Mesodermal cell (in vitro differentiated cells): ENCODE measurements at regions not wholly inside any gene's neighbourhood (a gene's known extent, or its start where the extent isn't known, plus 50 kb on each side); places are given as distances from the start of the nearest gene placed in this dataset.

Experiments
- H3K27ac ChIP-seq: 2 replicates; pipeline ENCODE4 v1.7.0; 2013; ENCODE audit warnings: mild to moderate bottlenecking, low read depth, low read length, moderate library complexity; ENCODE audit not compliant: severe bottlenecking
- H3K36me3 ChIP-seq: 2 replicates; pipeline ENCODE4 v1.7.1; 2013; ENCODE audit warnings: mild to moderate bottlenecking, low read length, moderate library complexity; ENCODE audit not compliant: control insufficient read depth, insufficient read depth
- H3K4me1 ChIP-seq: one replicate; pipeline ENCODE4 v1.7.1; 2013; ENCODE audit warnings: mild to moderate bottlenecking, low read length; ENCODE audit not compliant: insufficient read depth, control insufficient read depth, poor library complexity, severe bottlenecking
- H3K4me3 ChIP-seq: 2 replicates; pipeline ENCODE4 v1.7.0; 2013; ENCODE audit warnings: low read length, control low read depth, mild to moderate bottlenecking; ENCODE audit not compliant: insufficient read depth, poor library complexity, severe bottlenecking; ENCODE audit errors: extremely low read depth
- H3K9me3 ChIP-seq: 2 replicates; pipeline ENCODE4 v1.7.1; 2013; ENCODE audit warnings: mild to moderate bottlenecking, low read length, moderate library complexity; ENCODE audit not compliant: control insufficient read depth
- WGBS, 2 experiments: methylation state at CpG; one replicate each; pipeline ENCODE4 v1.1.5; 2013; ENCODE audit warnings: missing lambda C conversion rate in 2 of 2; ENCODE audit not compliant: insufficient coverage in 2 of 2; 5-methylcytosine and 5-hydroxymethylcytosine counted together

GRCh38 chr5:60377826-60378225 lies 322.1 kb downstream of the DEPDC1B start:
- Histone ChIP-seq H3K4me3 (no peak overlapping the region), H3K4me1 (no peaks in the 10 kb centered on the region), H3K27ac (no peak overlapping the region), H3K9me3 (no peaks in the 10 kb centered on the region), H3K36me3 (no peaks in the 10 kb centered on the region)
- no CpG with 5 or more reads among the region's 1 CpG for WGBS, 2 experiments

DNA sequence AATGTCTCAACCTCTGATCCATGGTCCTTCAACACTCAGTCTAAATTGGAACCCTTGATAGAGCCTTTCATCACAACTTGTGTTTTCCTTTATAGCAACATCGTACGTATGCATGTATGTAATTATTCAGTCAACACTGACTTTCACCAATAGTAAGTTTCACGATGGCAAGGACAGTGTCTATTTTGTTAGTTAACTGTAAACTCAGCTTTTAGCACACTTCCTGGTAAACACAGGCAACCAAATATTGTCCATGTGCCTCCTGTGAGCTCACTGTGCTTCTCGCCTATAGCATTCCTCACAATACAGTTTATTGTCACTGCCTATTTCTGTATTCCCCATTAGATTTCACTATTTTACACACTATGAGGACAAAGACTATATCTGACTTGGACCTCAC lies 323.1 kb downstream of the DEPDC1B start:
- 89 to 100% methylated on average over 3 to 4 of the region's 4 CpGs for WGBS, 2 experiments
- Histone ChIP-seq H3K36me3 (no peaks in the 10 kb centered on the region), H3K9me3 (no peaks in the 10 kb centered on the region), H3K27ac (no peak overlapping the region), H3K4me1 (no peaks in the 10 kb centered on the region), H3K4me3 (no peak overlapping the region)

DNA sequence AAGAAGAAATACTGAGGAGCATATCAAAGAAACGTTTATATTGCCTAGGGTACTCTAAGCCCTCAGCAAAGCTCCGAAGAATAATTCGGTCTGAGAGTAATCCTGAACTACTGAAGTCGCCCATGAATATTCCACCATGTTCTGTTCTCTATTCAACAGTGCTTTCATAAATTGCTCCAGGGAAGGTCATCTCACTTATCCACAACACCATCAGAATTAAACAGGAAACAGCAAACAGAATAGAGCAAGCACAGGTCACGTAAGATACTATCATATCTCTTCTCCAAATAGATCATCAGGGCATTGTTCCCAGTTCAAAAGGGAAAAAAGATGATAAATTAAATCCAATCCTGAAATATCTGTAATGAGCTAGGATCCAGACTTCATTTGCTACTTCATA lies 325.6 kb downstream of the DEPDC1B start:
- Histone ChIP-seq H3K4me3 (no peak overlapping the region), H3K36me3 (no peaks in the 10 kb centered on the region), H3K4me1 (no peaks in the 10 kb centered on the region), H3K27ac (no peak overlapping the region), H3K9me3 (no peaks in the 10 kb centered on the region)
- WGBS, 2 experiments = 80 to 96% methylated on average over 3 to 4 of the region's 5 CpGs

DNA sequence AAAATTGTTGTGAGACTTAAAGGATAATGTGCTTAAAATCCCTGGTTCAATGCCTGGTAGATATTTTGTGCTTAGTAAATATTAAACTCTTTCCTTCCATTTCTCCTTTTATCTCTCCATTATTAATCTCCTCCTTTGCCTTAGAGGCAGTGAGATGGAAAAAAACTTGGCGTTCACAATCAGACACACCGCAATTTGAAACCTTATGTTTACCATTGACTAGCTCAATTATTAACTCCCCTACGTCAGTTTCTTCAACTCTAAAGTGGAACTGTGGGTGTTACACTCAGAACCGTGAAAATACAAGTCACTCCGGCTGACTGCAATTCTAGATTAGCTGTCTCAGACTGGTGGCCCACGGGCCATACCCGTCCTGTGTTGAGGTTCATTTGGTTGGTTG lies 327.2 kb downstream of the DEPDC1B start:
- Histone ChIP-seq H3K36me3 (no peaks in the 10 kb centered on the region), H3K27ac (no peak overlapping the region)
- WGBS, 2 experiments = 81 to 100% methylated on average over 1 to 7 of the region's 7 CpGs

DNA sequence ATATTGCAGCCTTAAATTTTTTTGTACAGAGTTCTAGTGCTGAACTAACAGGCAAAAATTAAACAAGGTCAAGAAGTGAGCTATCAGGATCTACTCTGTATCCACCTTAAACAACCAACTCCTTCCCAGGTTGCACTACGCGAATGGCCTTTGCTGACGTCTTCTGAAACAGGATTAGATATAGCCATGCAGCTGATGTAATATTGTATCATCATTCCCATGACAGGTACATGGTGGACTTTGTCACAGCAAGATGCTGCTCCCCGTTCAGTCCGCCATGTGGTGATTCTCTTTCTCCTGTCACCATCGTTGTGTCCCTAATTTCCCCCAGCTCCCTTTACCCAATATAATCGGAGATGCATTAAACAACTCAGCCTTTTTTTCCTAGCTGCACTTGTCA lies 328.9 kb downstream of the DEPDC1B start:
- 93% methylated on average over 4 to 5 of the region's 7 CpGs for WGBS, 2 experiments

More for the DNA sequence above, 327.2 kb downstream of the DEPDC1B start:
- Histone ChIP-seq H3K4me3 (no peak overlapping the region), H3K4me1 (no peaks in the 10 kb centered on the region), H3K9me3 (no peaks in the 10 kb centered on the region)

DNA sequence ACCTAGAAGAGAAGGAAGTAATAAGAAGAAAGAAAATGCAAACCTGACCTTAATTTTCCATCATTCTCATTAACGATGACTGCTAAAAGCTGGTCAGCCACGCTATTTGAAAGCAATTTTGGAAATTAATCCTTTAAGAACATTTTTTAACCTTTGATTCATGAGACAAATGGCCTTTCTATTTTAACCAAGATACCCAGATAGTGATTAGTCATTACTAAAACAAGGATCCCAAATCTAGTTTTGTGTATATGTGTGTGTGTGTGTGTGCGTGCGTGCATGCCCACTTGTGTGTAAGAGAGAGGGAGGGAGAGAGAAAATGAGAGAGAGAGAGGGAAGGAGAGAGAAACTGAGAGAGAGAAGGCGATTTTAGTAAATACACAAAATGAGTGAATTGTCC lies 329.5 kb downstream of the DEPDC1B start:
- 96% methylated on average over 5 of the region's 5 CpGs; no CpG with 5 or more reads in 1 of the 2 experiments for WGBS, 2 experiments
- Histone ChIP-seq H3K36me3 (no peaks in the 10 kb centered on the region), H3K4me3 (no peak overlapping the region), H3K27ac (no peak overlapping the region), H3K4me1 (no peaks in the 10 kb centered on the region), H3K9me3 (no peaks in the 10 kb centered on the region)

More for the DNA sequence above, 328.9 kb downstream of the DEPDC1B start:
- Histone ChIP-seq H3K27ac (no peak overlapping the region), H3K4me3 (no peak overlapping the region), H3K36me3 (no peaks in the 10 kb centered on the region), H3K4me1 (no peaks in the 10 kb centered on the region), H3K9me3 (no peaks in the 10 kb centered on the region)

DNA sequence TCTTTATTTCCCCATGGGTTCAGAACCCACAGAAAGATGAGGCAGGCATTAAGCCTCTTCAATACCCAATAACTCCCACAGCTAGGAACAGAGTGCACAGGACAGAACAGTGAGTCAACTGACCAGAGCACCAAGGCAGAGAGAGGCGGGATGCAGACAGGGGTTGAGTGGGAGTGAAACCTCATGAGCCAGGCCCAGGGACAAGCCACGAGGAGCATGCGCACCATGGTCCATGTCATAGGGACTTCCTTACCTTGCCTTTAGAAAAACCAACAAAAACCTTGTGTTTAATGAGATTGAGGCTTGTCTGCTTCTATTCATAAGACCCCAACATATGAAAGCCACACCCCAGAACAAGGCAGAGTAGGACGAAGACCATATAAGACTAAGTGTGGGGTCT lies 330.6 kb downstream of the DEPDC1B start:
- Histone ChIP-seq H3K4me1 (no peaks in the 10 kb centered on the region), H3K9me3 (no peaks in the 10 kb centered on the region), H3K4me3 (no peak overlapping the region), H3K36me3 (no peaks in the 10 kb centered on the region), H3K27ac (no peak overlapping the region)
- 83 to 93% methylated on average over 2 to 3 of the region's 4 CpGs for WGBS, 2 experiments

- Histone ChIP-seq H3K4me3 (no peak overlapping the region), H3K36me3 (no peaks in the 10 kb centered on the region), H3K27ac (no peak overlapping the region), H3K9me3 (no peaks in the 10 kb centered on the region), H3K4me1 (no peaks in the 10 kb centered on the region)
- WGBS, 2 experiments = 87 to 96% methylated on average over 2 to 3 of the region's 5 CpGs
Observed at GRCh38 chr5:60368100-60368499, 331.9 kb downstream of the DEPDC1B start.

GRCh38 chr5:60366489-60366888 lies 333.5 kb downstream of the DEPDC1B start:
- Histone ChIP-seq H3K27ac (no peak overlapping the region), H3K4me1 (no peaks in the 10 kb centered on the region), H3K4me3 (no peak overlapping the region), H3K36me3 (no peaks in the 10 kb centered on the region), H3K9me3 (no peaks in the 10 kb centered on the region)
- 100% methylated on average over 1 of the region's 2 CpGs; no CpG with 5 or more reads in 1 of the 2 experiments for WGBS, 2 experiments

GRCh38 chr5:60365001-60365400 lies 335.0 kb downstream of the DEPDC1B start:
- Histone ChIP-seq H3K4me3 (no peak overlapping the region), H3K9me3 (no peaks in the 10 kb centered on the region), H3K36me3 (no peaks in the 10 kb centered on the region), H3K27ac (no peak overlapping the region), H3K4me1 (no peaks in the 10 kb centered on the region)
- WGBS, 2 experiments = 100% methylated on average over 1 of the region's 1 CpG; no CpG with 5 or more reads in 1 of the 2 experiments

DNA sequence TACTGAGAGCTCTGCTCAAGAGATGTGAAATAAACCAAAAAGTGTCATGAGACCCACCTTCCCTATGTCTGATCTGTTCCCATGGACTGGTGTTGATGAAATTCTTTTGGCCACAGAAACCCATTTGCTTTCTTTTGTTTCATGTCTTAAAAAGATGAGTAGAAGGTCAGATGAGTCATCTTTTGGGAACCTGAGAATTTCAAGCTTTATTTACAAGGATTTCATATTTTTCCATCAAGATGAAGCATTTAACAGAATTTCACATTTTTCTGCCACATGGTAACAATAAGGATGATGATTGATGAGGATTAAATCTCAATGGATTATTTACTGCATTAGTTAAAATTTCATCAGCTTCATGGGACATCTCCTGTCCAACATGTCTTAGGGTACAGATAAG lies 337.8 kb downstream of the DEPDC1B start:
- no peak overlapping the region for H3K27ac ChIP-seq

More for the DNA sequence above, 337.8 kb downstream of the DEPDC1B start:
- Histone ChIP-seq H3K4me3 (no peak overlapping the region), H3K36me3 (no peaks in the 10 kb centered on the region), H3K9me3 (no peaks in the 10 kb centered on the region), H3K4me1 (no peaks in the 10 kb centered on the region)
